ENCODE measurements at regions not wholly inside any gene's neighbourhood (a gene's known extent, or its start where the extent isn't known, plus 50 kb on each side); places are given as distances from the start of the nearest gene placed in this dataset.

- peaks cover 38% of the 10 kb centered on the region for H3K27me3 Mint-ChIP-seq (ENCODE audit: insufficient read depth, unreplicated experiment)
- H3K9me3 Mint-ChIP-seq (ENCODE audit: unreplicated experiment) = no peaks in the 10 kb centered on the region
Measured at GRCh38 chr13:112207129-112207528, 140.2 kb downstream of the SOX1 start.

GRCh38 chr13:112208656-112209055 lies 141.7 kb downstream of the SOX1 start:
- Histone ChIP-seq H3K27me3 (replicated peaks; ENCODE audit: control insufficient read depth, insufficient read depth, low read length) (no peaks in the 10 kb centered on the region), H3K4me3 (ENCODE audit: low read depth, low read length) (no peak overlapping the region), H3K36me3 (ENCODE audit: control insufficient read depth, insufficient read depth, low read length) (no peaks in the 10 kb centered on the region), H3K4me1 (no peaks in the 10 kb centered on the region), H3K9me3 (no peaks in the 10 kb centered on the region)
- Mint-ChIP-seq H3K27ac (ENCODE audit: unreplicated experiment) (no peak overlapping the region), H3K4me3 (ENCODE audit: unreplicated experiment) (no peak overlapping the region), H3K36me3 (ENCODE audit: insufficient read depth, unreplicated experiment) (no peaks in the 10 kb centered on the region), H3K27me3 (ENCODE audit: insufficient read depth, unreplicated experiment) (peaks cover 36% of the 10 kb centered on the region), H3K4me1 (ENCODE audit: low read depth, unreplicated experiment) (no peaks in the 10 kb centered on the region), H3K9me3 (ENCODE audit: unreplicated experiment) (no peaks in the 10 kb centered on the region)
- intact Hi-C loops (cut with micrococcal nuclease; ENCODE audit: unreplicated experiment) = no loop called here
- TF ChIP-seq CTCF (IDR thresholded peaks at IDR 0.05; ENCODE audit: insufficient read depth in 1 of 2, low read depth in 1 of 2, low read length in 1 of 2, severe bottlenecking in 1 of 2, unreplicated experiment in 1 of 2) = no peak
- ChIA-PET POLR2A (no interaction called here), CTCF (no interaction called here)
- no TSS peak for BruUV-seq (replicated peaks)
- DNase-seq = no peak

More at GRCh38 chr13:112207129-112207528, 140.2 kb downstream of the SOX1 start:
- BruUV-seq (replicated peaks) = no TSS peak
- intact Hi-C loops (cut with micrococcal nuclease; ENCODE audit: unreplicated experiment) = no loop called here
- POLR2A ChIA-PET = no interaction called here
- no peak for DNase-seq
- Histone ChIP-seq H3K36me3 (ENCODE audit: control insufficient read depth, insufficient read depth, low read length) (no peaks in the 10 kb centered on the region), H3K4me1 (no peaks in the 10 kb centered on the region), H3K4me3 (ENCODE audit: low read depth, low read length) (no peak overlapping the region), H3K27me3 (replicated peaks; ENCODE audit: control insufficient read depth, insufficient read depth, low read length) (no peaks in the 10 kb centered on the region), H3K9me3 (no peaks in the 10 kb centered on the region)
- Mint-ChIP-seq H3K4me3 (ENCODE audit: unreplicated experiment) (no peak overlapping the region), H3K27ac (ENCODE audit: unreplicated experiment) (no peak overlapping the region), H3K4me1 (ENCODE audit: low read depth, unreplicated experiment) (no peaks in the 10 kb centered on the region), H3K36me3 (ENCODE audit: insufficient read depth, unreplicated experiment) (no peaks in the 10 kb centered on the region)
- CTCF ChIA-PET = no interaction called here
- no peak for TF ChIP-seq CTCF (IDR thresholded peaks at IDR 0.05; ENCODE audit: insufficient read depth in 1 of 2, low read depth in 1 of 2, low read length in 1 of 2, severe bottlenecking in 1 of 2, unreplicated experiment in 1 of 2)

GRCh38 chr13:112209266-112209665 lies 142.3 kb downstream of the SOX1 start:
- Mint-ChIP-seq H3K9me3 (ENCODE audit: unreplicated experiment) (no peaks in the 10 kb centered on the region), H3K27me3 (ENCODE audit: insufficient read depth, unreplicated experiment) (peaks cover 30% of the 10 kb centered on the region), H3K4me3 (ENCODE audit: unreplicated experiment) (no peak overlapping the region), H3K4me1 (ENCODE audit: low read depth, unreplicated experiment) (no peaks in the 10 kb centered on the region), H3K27ac (ENCODE audit: unreplicated experiment) (no peak overlapping the region), H3K36me3 (ENCODE audit: insufficient read depth, unreplicated experiment) (no peaks in the 10 kb centered on the region)
- intact Hi-C loops (cut with micrococcal nuclease; ENCODE audit: unreplicated experiment) = no loop called here
- no peaks in the 10 kb centered on the region for H3K4me1 ChIP-seq
- H3K27me3 ChIP-seq (replicated peaks; ENCODE audit: control insufficient read depth, insufficient read depth, low read length) = no peaks in the 10 kb centered on the region
- POLR2A ChIA-PET = no interaction called here
- BruUV-seq (replicated peaks) = no TSS peak
- no peaks in the 10 kb centered on the region for H3K9me3 ChIP-seq
- H3K36me3 ChIP-seq (ENCODE audit: control insufficient read depth, insufficient read depth, low read length) = no peaks in the 10 kb centered on the region
- CTCF ChIA-PET = no interaction called here
- no peak overlapping the region for H3K4me3 ChIP-seq (ENCODE audit: low read depth, low read length)
- no peak for DNase-seq
- TF ChIP-seq CTCF (IDR thresholded peaks at IDR 0.05; ENCODE audit: insufficient read depth in 1 of 2, low read depth in 1 of 2, low read length in 1 of 2, severe bottlenecking in 1 of 2, unreplicated experiment in 1 of 2) = no peak
